Superior temporal gyrus (tissue), 1 donor: ENCODE measurements at regions not wholly inside any gene's neighbourhood (a gene's known extent, or its start where the extent isn't known, plus 50 kb on each side); places are given as distances from the start of the nearest gene placed in this dataset.

ENCODE experiments used
- DNase-seq: peaks from one replicate; pipeline ENCODE4 v3.0.0-alpha.2; 2016; ENCODE audit errors: extremely low spot score

- DNase-seq, result no peak
These were observed 126.6 kb downstream of the PSMG1 start for GRCh38 chr21:39056636-39057035.

- no peak for DNase-seq
These were observed 128.0 kb downstream of the PSMG1 start for GRCh38 chr21:39055167-39055767.

GRCh38 chr21:39054066-39054465, 129.2 kb downstream of the PSMG1 start:
- DNase-seq, result no peak

GRCh38 chr21:39053126-39053525, 130.1 kb downstream of the PSMG1 start:
- no peak for DNase-seq

GRCh38 chr21:39052718-39053117, 130.5 kb downstream of the PSMG1 start:
- no peak for DNase-seq

- no peak for DNase-seq
These were observed 131.7 kb downstream of the PSMG1 start for GRCh38 chr21:39051588-39051949.

- DNase-seq, result no peak
These were observed 132.2 kb downstream of the PSMG1 start for GRCh38 chr21:39050841-39051587.

- DNase-seq, result no peak
These were observed 134.7 kb downstream of the PSMG1 start for GRCh38 chr21:39048574-39048973.

- DNase-seq, result no peak
These were observed 135.2 kb downstream of the PSMG1 start for GRCh38 chr21:39048064-39048463.

- no peak for DNase-seq
These were observed 136.2 kb downstream of the PSMG1 start for GRCh38 chr21:39047046-39047445.

GRCh38 chr21:39046236-39046916, 136.9 kb downstream of the PSMG1 start:
- DNase-seq, result no peak

GRCh38 chr21:39041816-39042215, 141.4 kb downstream of the PSMG1 start:
- DNase-seq, result no peak

- no peak for DNase-seq
These were observed 142.6 kb downstream of the PSMG1 start for GRCh38 chr21:39040494-39041110.

- DNase-seq, result no peak
These were observed 145.3 kb downstream of the PSMG1 start for GRCh38 chr21:39037807-39038405.

- DNase-seq, result no peak
These were observed 146.7 kb downstream of the PSMG1 start for GRCh38 chr21:39036581-39036980.

- DNase-seq, result no peak
These were observed 148.4 kb downstream of the PSMG1 start for GRCh38 chr21:39034590-39035536.

- no peak for DNase-seq
These were observed 149.2 kb downstream of the PSMG1 start for GRCh38 chr21:39033878-39034589.

- DNase-seq, result no peak
These were observed 153.1 kb downstream of the PSMG1 start for GRCh38 chr21:39029900-39030884.

- no peak for DNase-seq
These were observed 154.0 kb downstream of the PSMG1 start for GRCh38 chr21:39029086-39029755.
